MM.1S (cell line): ENCODE measurements at regions not wholly inside any gene's neighbourhood (a gene's known extent, or its start where the extent isn't known, plus 50 kb on each side); places are given as distances from the start of the nearest gene placed in this dataset.

Experiments used
- EZH2 ChIP-seq: fragments of 300-600 bp; sonication (generic); optimal IDR thresholded peaks from 2 replicates; pipeline ENCODE3; 2017; ENCODE audit warnings: low read depth, mild to moderate bottlenecking, antibody characterized with exemption, low read length, mixed read lengths
- EZH2phosphoT487 ChIP-seq: fragments of 300-600 bp; sonication (generic); IDR thresholded peaks from 2 replicates; pipeline ENCODE4 v1.6.1; 2018; ENCODE audit warnings: antibody characterized with exemption, low read length
- TF ChIP-seq, protein P1 (sequence below): fragments of 300-600 bp; sonication (generic); IDR thresholded peaks from 2 replicates; pipeline ENCODE4 v1.5.1; 2016; ENCODE audit warnings: antibody characterized with exemption, low read length, mixed read lengths

- TF ChIP-seq, protein P1, sequence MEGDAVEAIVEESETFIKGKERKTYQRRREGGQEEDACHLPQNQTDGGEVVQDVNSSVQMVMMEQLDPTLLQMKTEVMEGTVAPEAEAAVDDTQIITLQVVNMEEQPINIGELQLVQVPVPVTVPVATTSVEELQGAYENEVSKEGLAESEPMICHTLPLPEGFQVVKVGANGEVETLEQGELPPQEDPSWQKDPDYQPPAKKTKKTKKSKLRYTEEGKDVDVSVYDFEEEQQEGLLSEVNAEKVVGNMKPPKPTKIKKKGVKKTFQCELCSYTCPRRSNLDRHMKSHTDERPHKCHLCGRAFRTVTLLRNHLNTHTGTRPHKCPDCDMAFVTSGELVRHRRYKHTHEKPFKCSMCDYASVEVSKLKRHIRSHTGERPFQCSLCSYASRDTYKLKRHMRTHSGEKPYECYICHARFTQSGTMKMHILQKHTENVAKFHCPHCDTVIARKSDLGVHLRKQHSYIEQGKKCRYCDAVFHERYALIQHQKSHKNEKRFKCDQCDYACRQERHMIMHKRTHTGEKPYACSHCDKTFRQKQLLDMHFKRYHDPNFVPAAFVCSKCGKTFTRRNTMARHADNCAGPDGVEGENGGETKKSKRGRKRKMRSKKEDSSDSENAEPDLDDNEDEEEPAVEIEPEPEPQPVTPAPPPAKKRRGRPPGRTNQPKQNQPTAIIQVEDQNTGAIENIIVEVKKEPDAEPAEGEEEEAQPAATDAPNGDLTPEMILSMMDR, result no peak
- no peak for TF ChIP-seq EZH2
- TF ChIP-seq EZH2phosphoT487, result no peak
These were observed 732.5 kb downstream of the KCNJ2 start for GRCh38 chr17:70901870-70902269.
